ENCODE measurements at regions not wholly inside any gene's neighbourhood (a gene's known extent, or its start where the extent isn't known, plus 50 kb on each side); places are given as distances from the start of the nearest gene placed in this dataset.

DNA sequence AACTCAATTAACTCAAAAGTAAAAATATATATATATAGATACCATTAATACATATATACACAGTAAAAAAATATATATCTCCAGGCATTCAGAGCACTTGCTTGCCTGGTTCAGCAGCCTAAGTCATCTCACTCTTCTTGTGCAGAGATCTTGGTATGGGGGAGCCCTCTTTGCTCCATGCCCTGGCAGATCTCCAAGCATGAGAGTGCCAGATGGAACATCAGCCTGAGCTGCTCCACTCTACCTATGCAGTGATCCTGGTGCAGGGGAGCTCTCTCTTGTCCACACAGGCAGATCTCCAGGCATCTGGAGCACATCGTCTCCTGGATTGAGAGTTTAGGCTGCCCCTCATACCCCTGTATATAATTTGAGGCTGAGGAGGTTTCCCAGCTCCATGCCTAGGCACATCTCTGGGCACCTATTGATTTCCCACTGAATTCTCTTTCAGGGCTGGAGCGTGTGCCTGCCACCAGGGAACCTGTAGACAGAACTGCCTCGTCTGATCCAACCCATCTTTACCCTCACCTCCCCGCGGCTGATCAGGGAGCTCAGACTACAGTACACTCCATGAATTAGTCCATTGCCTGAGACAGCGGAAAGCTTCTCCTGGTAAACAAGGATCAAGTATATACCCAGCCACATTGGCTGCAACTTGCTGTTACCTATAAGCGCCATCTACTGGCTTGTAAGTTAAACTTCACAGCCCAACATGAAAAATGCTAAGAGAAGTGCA, 342.4 kb upstream of the GRIA1 start:
- DNase-seq, result no peak

DNA sequence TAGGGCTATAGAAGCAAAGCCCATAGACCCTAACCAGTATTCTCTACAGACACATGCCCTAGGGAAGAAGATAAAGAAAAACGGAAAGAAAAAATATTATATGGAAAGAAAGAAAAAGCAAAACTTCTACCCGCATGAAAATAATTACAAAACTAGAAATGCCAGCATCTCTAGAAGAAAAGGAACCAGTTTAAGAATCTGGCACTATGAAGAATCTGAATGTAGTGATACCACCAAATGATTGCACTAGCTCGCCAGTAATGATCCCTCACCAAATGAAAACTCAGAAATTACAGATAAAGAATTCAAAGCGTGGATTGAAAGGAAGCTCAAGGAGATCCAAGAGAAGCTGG, 341.9 kb upstream of the GRIA1 start:
- DNase-seq, result no peak

DNA sequence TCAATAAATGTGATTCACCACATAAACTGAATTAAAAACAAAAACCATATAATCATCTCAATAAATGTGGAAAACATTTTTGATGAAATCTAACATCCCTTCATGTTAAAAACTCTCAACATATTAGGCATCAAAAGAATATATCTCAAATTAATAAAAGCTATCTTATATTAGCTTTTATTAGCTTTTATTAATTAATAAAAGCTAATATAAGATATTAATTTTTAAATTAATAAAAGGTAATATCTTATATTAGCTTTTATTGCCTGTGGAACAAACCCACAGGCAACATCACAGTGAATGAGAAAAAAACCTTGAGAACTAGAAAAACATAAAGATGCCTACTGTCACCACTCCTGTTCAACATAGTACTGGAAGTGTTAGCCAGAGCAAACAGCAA, 338.9 kb upstream of the GRIA1 start:
- no peak for DNase-seq

DNA sequence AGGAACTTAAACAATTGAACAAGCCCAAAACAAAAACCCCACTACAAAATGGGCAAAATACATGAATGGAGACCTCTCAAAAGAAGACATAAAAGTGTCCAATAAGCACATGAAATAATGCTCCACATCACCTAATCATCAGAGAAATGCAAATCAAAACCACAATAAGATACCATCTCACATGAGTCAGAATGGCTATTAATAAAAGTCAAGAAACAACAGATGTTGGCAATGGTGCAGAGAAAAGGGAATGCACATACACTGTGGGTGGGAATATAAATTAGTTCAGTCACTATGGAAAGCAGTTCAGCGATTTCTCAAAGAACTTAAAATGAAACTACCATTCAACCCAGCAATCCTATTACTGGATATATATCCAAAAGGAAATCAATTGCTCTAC, 337.4 kb upstream of the GRIA1 start:
- no peak for DNase-seq

DNA sequence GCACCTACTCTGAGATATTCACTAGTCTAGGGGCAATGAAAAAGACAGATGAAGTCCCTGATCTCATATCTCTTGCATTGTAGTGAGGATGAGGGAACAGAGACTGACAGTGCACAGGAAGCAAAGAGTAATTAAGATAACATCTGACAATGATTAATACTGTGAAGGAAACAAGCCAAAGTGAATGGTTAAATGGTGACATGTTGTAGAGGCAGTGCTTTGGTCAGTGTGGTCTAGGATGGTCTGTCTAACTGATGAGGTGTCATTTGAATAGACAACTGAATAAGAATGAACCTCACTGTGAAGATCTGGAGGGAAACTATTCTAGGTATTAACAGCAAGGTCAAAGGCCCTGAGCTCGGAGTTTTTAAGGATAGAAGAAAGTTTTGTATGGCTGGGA, 333.3 kb upstream of the GRIA1 start:
- DNase-seq, result no peak

DNA sequence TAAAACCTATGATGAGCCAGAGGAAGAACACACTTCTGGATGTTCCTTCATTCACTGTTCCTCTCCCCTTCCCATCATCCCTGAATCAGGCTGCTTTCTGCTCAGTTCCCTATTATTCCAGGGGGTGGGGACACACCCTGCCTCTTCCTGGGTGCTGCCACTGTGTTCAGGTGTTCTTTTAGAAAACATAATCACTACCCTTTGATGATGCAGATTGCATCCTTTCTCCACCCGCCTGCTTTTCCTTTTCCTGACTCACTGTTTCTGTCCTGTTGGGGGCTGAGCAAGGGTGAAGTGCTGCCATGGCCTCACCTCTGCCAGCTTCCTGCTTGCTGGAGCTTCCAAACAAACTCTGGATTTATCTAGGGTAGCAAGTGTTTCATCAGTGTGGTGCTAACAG, 331.9 kb upstream of the GRIA1 start:
- no peak for DNase-seq

DNA sequence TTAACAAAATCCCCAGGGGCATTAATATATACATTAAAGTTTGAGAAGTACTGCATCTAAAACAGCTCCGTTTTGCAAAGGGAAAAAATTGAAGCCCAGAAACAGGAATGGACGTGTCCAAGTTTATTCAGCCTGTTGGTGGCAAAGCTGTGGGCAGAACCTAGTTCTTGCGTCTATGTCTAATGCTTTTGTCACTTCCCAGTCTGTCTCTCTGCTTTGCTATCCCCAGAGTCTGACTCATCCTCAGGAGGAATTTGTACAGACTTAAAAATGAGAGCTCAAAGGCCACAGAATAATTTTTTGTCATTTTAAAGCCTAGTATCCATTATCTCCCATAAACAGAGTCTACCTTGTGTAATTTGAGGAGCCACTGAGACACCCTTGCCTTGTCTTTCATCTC, 330.9 kb upstream of the GRIA1 start:
- no peak for DNase-seq

DNA sequence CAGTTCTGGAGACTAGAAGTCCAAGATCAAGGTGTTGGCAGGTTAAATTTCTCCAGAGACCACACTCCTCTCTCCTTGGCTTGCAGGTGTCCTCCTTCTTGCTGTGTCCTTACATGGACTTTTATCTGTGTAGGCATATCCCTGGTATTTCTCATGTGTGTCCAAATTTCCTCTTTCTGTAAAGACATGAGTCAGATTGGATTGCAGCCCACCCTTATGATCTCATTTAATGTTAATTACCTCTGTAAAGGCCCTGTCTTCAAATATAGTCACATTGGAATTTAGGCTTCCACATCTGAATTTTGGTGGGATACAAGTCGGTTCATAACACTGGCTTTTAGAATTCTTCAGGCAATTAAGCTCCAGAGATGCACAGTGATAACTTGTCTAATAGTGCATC, 322.2 kb upstream of the GRIA1 start:
- DNase-seq, result no peak

DNA sequence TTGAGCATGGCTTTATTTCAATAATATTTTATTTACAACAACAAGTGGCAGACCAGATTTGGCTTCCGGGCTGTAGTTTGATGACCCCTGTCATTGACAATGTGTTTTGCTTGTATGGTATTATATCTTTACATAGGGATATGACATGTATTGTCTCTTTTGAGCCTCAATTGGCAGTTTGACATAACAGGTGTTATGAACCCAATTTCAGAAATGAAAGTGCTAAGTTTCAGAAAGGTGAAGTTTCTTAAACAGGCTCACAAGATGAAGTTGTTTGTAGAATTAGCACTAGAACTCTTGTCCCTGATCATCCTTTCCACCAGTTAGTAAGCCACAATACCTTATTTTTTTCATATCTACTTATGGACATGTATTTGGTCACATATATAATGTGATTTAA, 303.0 kb upstream of the GRIA1 start:
- DNase-seq, result no peak

DNA sequence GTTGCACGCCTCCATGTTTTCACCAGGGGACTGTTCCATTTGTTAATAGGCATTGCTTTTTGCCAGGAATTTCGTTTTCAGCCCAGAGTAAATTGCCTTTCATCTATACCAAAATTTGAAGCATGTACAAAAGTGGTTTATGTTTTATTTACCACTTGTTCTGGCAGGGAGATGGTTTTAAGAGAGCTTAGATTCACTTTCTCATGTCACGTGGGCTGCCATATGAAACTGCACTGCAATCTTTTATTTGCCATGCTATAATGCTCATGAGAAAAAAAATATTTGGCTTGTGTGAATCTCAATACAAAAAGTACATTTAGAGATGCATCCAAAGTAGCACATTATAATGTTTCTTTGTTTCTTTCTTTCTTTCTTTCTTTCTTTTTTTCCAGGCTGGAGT, 284.1 kb upstream of the GRIA1 start:
- no peak for DNase-seq

DNA sequence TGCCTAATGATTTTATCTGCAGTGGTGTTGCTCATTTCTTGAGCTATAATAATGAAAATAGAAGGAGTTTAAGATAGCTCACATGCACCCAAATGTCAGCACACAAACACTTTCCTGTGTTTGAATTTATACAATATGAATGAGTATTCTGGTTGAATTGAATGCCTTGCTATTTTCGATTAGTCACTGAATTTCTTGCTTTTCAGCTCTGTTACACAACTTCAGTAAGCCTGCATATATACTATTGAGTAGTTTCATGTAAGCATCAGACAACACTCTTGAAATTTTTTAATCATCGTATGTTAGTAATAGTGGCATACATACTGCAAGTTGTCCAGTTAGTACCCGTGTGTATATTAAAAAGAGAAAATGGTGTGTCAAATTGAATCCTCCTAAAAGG, 281.5 kb upstream of the GRIA1 start:
- DNase-seq, result no peak

DNA sequence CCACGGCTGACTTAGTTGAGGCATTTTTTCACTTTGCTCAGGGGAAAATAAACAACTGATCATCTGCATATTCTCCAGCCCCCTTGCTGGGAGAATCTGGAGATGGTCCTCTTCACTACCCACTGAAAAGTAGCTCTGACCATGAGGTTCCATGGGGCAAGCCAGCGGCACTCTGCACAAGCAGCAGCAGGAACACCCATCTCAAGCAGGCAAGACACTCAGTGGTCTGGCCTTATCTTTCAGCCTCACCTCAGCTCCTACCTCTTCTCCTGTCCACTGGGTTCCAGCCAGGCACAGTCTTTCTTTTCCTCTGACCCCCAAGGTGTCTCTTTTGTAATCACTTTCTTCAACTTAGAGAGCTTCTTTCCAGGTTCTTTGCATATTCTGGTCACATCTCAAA, 280.8 kb upstream of the GRIA1 start:
- DNase-seq, result no peak

DNA sequence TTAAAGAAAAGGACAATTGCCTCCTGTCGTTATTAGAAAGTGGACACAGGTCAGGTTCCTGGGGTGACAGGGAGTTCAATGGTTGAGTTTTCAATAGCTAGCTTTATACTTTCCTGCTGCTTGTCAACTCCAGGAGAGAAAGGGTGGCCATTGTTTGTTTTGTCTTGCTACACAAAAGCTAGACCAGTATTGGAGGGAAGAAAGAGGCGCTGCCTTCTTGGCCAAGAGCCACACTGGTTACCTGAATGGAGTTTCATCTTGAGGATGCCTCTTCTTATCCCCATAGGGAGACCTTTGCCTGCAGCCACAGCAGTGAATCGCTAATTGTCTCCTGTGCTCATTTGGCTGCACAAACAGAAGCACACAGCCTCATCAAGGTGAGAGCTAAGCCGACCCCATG, 279.4 kb upstream of the GRIA1 start:
- DNase-seq, result no peak

DNA sequence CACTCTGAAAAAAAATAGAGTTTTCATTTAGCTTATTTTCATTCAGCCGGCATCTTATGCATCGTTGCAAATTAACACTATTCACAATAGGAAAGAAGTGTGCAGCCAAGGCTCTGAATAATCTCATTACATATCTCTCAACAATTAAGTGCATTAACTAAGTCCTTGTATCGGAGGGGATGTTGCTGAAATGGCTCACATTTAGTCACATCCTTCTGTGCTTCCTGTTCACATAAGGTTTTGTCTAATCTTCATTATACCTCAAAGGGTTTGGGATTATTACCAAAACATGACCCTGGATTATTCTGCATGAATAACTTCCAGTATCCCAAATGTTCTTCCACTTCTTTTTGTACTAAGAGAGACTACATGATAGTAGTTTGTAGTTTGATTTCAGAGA, 278.0 kb upstream of the GRIA1 start:
- no peak for DNase-seq

DNA sequence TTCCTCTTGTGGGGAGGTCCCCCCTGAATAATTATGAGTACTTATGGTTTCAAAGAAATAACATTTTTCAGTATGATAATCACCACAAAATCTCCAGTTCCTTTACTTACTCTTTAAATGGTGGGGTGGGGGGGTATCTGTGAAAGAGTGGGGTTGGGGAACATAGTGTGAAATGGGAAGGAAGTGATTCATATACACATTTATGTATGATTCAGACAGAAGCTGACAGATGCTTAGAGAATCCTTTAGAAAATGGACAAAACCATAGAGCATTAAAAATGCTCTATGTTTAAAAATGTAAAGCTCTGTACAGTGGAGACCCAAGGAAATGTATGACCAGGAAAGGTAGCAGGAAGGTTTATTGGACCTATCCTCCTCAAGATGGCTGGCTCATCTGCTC, 267.5 kb upstream of the GRIA1 start:
- DNase-seq, result no peak

DNA sequence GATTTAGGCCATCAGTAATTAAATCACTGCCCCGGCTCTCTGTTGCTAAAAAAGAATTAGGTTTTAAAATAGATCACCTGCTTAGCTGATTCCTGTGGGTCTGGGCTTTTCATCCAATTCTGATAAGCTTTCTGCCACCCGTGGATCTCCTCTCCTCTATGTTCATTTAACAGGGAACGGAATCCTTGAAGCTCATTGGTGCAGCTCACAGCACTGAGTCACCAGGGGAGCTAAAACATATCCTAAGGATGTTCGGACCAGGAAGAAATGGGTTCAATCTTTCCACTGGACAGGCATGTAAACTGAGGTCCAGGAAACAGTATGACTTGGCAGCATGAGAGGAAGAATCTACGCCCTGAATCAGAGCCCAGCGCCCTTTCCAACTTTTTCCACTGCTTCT, 267.1 kb upstream of the GRIA1 start:
- DNase-seq, result no peak

DNA sequence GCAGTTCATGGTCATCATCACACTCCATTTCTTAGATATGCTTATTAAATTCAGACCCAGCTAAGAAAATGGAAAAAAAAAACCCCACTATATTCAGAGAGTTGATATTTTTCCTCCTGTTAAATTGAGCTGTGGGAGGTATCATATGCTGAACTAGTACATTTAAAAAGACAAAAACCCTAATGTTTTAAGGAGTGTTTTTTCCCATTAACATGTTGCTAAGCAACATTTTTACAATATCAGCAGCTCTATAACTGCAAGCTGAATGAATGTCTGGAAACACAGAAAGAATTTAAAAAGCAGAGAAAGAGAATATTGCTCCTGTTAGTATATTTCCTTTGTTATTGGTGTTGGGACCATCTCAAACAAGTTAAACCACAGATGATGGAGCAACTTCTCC, 265.8 kb upstream of the GRIA1 start:
- no peak for DNase-seq

DNA sequence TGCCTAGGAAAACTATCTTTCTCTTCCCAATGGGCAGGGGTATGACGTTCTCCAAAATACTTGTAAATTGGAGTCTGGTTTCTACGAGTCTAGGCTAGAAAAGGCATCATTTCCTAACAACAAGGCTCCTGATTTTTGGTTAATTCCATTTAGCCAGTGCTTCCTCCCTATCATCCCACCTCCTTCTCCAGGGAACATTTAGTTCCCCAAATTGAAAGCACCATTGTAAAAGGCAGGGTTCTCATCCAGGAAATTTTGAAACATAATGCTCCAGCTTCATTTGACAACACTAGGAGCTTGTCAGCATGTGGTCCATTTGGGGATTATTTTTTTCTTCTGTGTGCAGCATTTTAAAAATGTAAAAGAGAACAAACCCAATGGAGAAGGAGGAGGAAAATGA, 256.5 kb upstream of the GRIA1 start:
- no peak for DNase-seq

DNA sequence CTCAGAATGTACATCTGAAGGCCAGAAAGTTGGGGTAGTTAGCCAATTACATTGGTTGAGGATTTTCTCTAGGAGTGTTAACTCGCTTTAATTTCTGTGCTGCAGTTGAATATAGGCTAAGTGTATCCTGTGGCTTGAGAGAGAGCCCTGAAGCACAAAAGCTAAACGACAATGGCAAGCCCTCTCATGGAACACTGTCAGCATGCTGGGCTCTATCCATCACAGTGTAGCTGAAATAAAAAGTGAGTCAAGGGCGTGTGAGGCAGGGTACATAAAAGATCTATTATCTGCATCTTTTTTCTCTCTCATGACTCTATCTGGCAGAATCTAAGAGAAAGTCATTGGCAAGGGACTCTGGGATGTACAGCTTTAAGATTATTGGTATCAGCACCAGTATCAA, 254.2 kb upstream of the GRIA1 start:
- no peak for DNase-seq

DNA sequence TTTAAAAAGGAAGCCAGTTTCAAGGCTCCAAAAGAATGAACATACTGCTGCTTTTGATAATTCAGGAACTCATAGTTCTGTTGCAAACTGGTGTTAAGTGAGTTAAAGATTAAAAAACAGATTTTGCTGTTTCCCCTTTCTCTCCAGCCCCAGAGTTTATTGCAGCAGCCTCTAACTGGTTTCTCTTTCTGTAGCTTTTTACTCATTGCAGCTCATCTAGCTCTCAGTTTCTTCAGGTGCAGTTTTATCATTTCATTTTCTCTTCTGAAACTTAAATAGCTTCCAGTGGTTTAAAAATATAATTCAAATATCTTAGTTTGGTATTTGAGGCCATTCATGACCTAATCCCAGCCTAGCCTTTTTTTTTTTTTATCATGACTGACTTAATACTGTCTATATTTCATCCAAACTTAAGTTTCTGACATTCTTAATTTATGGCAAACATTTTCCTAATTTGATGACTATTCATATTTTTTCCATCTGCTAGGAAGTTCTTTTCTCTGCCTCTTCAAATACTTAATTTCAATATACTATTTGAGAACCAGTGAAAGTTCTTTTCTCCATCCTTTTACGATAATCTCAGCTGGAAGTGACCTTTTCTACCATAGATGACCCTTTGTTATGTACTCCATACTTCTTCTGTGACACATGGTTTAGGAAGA, 252.7 kb upstream of the GRIA1 start:
- DNase-seq, result no peak

DNA sequence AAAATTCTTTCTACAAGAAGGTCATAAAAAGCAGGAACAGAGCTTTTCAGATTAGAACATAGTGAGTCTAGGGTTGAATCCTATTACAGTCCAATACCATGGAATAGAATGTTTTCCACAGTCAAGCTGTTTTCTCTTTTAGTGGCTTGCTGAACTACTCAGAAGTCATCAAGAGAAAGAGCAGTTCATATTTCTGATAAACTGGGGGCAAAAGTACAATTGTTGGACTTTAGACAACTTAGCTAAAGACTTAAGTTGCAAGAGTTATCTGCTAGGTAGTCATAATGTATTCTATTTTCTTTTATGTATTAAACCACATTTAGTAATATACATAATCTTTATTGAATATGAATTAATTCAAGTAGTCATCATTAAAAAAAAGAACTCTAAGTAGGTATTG, 233.1 kb upstream of the GRIA1 start:
- no peak for DNase-seq

DNA sequence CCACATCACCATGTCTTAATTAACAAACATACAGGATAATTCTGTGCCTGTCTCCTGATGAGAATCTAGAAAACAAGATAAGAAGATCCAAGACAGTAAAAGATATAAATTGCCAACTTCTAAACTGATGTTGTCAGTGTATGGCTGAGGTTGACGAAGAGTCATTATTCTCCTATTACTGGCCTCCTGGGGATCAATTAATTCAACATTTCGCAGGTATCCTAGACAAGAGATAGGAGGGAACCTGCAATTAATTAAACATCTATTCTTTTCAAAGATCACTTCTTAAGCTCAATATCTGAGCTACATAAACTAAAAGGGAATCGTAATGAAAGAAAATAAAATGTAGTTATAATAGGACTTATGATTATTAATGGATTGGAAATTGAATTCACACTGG, 232.0 kb upstream of the GRIA1 start:
- no peak for DNase-seq

DNA sequence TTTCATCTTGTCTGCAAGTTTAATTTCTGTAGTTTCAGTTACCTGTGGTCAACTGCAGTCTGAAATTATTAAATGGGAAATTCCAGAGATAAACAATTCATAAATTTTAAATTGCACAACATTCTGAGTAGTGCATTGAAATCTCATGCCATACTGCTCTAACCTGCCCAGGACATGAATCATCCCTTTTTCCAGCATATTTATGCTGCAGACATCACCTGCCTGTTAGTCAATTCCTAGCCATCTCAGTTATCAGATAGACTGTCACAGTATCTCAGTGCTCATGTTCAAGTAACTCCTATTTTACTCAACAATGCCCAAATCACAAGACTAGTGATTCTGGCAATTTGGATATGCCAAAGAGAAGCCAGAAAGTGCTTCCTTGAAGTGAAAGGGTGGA, 223.0 kb upstream of the GRIA1 start:
- DNase-seq, result no peak

DNA sequence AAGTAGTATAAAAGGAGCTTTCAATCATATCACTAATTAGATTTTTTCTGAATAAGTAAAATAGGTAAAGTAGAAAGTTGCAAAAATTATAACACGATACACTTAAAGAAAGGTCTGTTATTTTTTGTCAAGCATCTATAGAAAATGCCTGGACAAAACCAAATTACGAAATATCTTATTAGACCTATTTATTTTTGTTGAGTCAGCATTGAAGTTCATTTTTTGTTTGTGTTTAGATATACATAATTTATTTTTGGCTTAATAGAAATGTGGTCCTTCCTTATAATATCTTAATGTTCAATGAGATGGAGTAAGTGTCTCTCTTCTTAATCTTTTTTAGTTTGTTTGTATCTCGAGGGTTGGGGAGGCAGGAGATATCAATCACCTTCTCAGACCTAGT, 214.8 kb upstream of the GRIA1 start:
- DNase-seq, result no peak

DNA sequence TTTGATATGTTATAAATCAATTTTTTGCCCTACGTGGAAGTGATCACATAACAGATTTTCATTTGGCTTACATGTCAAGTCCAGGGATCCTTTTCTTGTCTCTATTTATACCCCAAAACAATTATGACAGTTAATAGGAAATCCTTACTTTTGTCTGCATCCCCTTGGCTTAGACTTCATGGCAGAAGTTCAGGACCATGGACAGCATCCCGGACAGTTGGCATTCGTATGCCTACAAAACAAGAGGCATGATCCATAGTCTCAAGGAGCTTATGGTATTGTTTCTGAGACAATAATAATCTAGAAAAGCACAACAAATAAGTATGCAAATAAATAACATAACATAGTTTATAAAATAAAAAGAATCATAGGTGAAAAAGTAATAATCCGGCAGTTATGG, 214.3 kb upstream of the GRIA1 start:
- DNase-seq, result no peak

All from stimulated activated CD4-positive, alpha-beta T cell treated with anti-CD3 and anti-CD28 coated beads, Interleukin-1b, Interleukin-23, amount 100 ng/mL, for 48 hours (primary cell).